H1 (cell line): ENCODE measurements at regions not wholly inside any gene's neighbourhood (a gene's known extent, or its start where the extent isn't known, plus 50 kb on each side); places are given as distances from the start of the nearest gene placed in this dataset.

Source experiments
- CBX8 ChIP-seq: fragments of 300-800, 300-1000 bp; sonication (generic); IDR thresholded peaks from 2 replicates; pipeline ENCODE4 v1.7.1; 2016; ENCODE audit warnings: low read depth, low read length, borderline replicate concordance
- CTCF ChIP-seq, 3 experiments: IDR thresholded peaks; 1 replicate in 2 of 3; 2 replicates in 1 of 3; pipeline versions ENCODE4 v1.5.1 to v1.6.1; 2011; ENCODE audit warnings: low read length in 3 of 3, mild to moderate bottlenecking in 3 of 3, inconsistent platforms in 2 of 3, low read depth in 1 of 3, moderate library complexity in 1 of 3; ENCODE audit not compliant: insufficient read depth in 1 of 3; ENCODE audit errors: control extremely low read depth in 1 of 3
- EZH2 ChIP-seq: fragments of 200-600 bp; sonication (generic); IDR thresholded peaks from 2 replicates; pipeline ENCODE4 v1.7.1; 2012; ENCODE audit warnings: low read depth, mild to moderate bottlenecking, moderate library complexity, low read length, inconsistent platforms; ENCODE audit not compliant: severe bottlenecking
- FOSL1 ChIP-seq: IDR thresholded peaks from 2 replicates; pipeline ENCODE4 v1.6.1; 2011; ENCODE audit warnings: mild to moderate bottlenecking, low read depth, low read length, moderate library complexity; ENCODE audit not compliant: insufficient read depth
- NRF1 ChIP-seq: IDR thresholded peaks from 2 replicates; pipeline ENCODE4 v1.6.1; 2011; ENCODE audit warnings: mild to moderate bottlenecking, low read depth, low read length, improper control_type of control experiment
- POLR2A ChIP-seq, 2 experiments: IDR thresholded peaks; 1 replicate in 1 of 2; 2 replicates in 1 of 2; pipeline ENCODE4 v1.6.1; 2011; ENCODE audit warnings: low read depth in 2 of 2, low read length in 2 of 2, mild to moderate bottlenecking in 2 of 2; ENCODE audit errors: control extremely low read depth in 1 of 2
- POLR2AphosphoS5 ChIP-seq: IDR thresholded peaks from 2 replicates; pipeline ENCODE4 v1.6.1; 2011; ENCODE audit warnings: low read depth, low read length
- RAD21 ChIP-seq, 2 experiments: IDR thresholded peaks in 1 of 2; conservative IDR thresholded peaks in 1 of 2; 2 replicates each; pipeline ENCODE4 v1.6.1; 2011; ENCODE audit warnings: low read depth in 2 of 2, low read length in 2 of 2, improper control_type of control experiment in 1 of 2, inconsistent platforms in 1 of 2, mild to moderate bottlenecking in 1 of 2, moderate library complexity in 1 of 2
- SP1 ChIP-seq: IDR thresholded peaks from 2 replicates; pipeline ENCODE4 v1.6.1; 2011; ENCODE audit warnings: low read depth, low read length
- SP2 ChIP-seq: IDR thresholded peaks from 2 replicates; pipeline ENCODE4 v1.6.1; 2012; ENCODE audit warnings: mild to moderate bottlenecking, low read length, inconsistent platforms
- USF2 ChIP-seq: IDR thresholded peaks from 2 replicates; pipeline ENCODE4 v1.6.1; 2011; ENCODE audit warnings: low read length, improper control_type of control experiment

GRCh38 chr2:196314157-196314556, 142.8 kb upstream of the STK17B start:
- TF ChIP-seq RAD21 (IDR thresholded peaks at IDR 0.05 in 1 of 2, conservative IDR thresholded peaks at IDR 0.05 in 1 of 2; ENCODE audit: low read depth in 2 of 2, low read length in 2 of 2), result no peak
- TF ChIP-seq POLR2A (IDR thresholded peaks at IDR 0.05; ENCODE audit: control extremely low read depth in 1 of 2, low read depth in 2 of 2, low read length in 2 of 2), result no peak
- TF ChIP-seq CTCF (IDR thresholded peaks at IDR 0.05; ENCODE audit: control extremely low read depth in 1 of 3, insufficient read depth in 1 of 3, low read depth in 1 of 3, low read length in 3 of 3), result no peak
- TF ChIP-seq SP1, result no peak
- no peak for TF ChIP-seq CBX8
- no peak for TF ChIP-seq EZH2
- no peak for TF ChIP-seq POLR2AphosphoS5
- no peak for TF ChIP-seq FOSL1
- no peak for TF ChIP-seq NRF1
- no peak for TF ChIP-seq SP2
- no peak for TF ChIP-seq USF2
